Peyer's patch (tissue), 4 donors: ENCODE measurements at regions not wholly inside any gene's neighbourhood (a gene's known extent, or its start where the extent isn't known, plus 50 kb on each side); places are given as distances from the start of the nearest gene placed in this dataset.

Experiments
- DNase-seq, 3 donors: peaks; one replicate each; pipeline ENCODE4 v3.0.0-alpha.2; 2017 to 2019
- H3K27ac ChIP-seq, 4 donors: fragments of 200-600 bp; sonication (generic); one replicate each; pipeline ENCODE4 v1.5.1; 2016 to 2019
- H3K27me3 ChIP-seq, 2 donors: fragments of 200-600 bp; sonication (generic); one replicate each; pipeline ENCODE4 v1.5.1; 2019
- H3K36me3 ChIP-seq, 3 donors: fragments of 200-600 bp; sonication (generic); one replicate each; pipeline ENCODE4 v1.5.1; 2016 to 2019
- H3K4me1 ChIP-seq, 4 donors: fragments of 200-600 bp; sonication (generic); one replicate each; pipeline ENCODE4 v1.5.1; 2016 to 2019
- H3K4me3 ChIP-seq, 4 donors: fragments of 200-600 bp; sonication (generic); 1 replicate in 3 of 4; 2 replicates in 1 of 4; pipeline ENCODE4 v1.5.1; 2016 to 2019; ENCODE audit warnings: mild to moderate bottlenecking in 1 of 4
- H3K9me3 ChIP-seq, 4 donors: fragments of 200-600 bp; sonication (generic); one replicate each; pipeline ENCODE4 v1.5.1; 2016 to 2019; ENCODE audit warnings: mild to moderate bottlenecking in 1 of 4
- CTCF ChIP-seq, 6 experiments: fragments of 450-650 bp in 4 of 6; fragments of 200-600 bp in 2 of 6; sonication (generic) in 1 of 6; IDR thresholded peaks; one replicate each; pipeline ENCODE4 v1.5.1; 2017 to 2019; ENCODE audit warnings: antibody characterized with exemption in 6 of 6, mild to moderate bottlenecking in 3 of 6, moderate library complexity in 1 of 6
- POLR2A ChIP-seq, 2 donors: fragments of 450-650 bp; IDR thresholded peaks; one replicate each; pipeline ENCODE4 v1.5.1; 2017; ENCODE audit warnings: antibody characterized with exemption in 2 of 2, mild to moderate bottlenecking in 2 of 2, moderate library complexity in 2 of 2

- H3K36me3 ChIP-seq, result no peaks in the 10 kb centered on the region
- H3K4me3 ChIP-seq, result no peak overlapping the region
- H3K9me3 ChIP-seq, result no peaks in the 10 kb centered on the region
- no peak for DNase-seq
- TF ChIP-seq CTCF (IDR thresholded peaks at IDR 0.05) (no peak), POLR2A (IDR thresholded peaks at IDR 0.05) (no peak)
- H3K27me3 ChIP-seq, result no peaks in the 10 kb centered on the region
- no peaks in the 10 kb centered on the region for H3K4me1 ChIP-seq
- H3K27ac ChIP-seq, result no peak overlapping the region
Measured at GRCh38 chr3:141669434-141669833, 68.7 kb upstream of the RNF7 start.

- Histone ChIP-seq H3K9me3 (no peaks in the 10 kb centered on the region), H3K4me1 (no peaks in the 10 kb centered on the region), H3K4me3 (no peak overlapping the region), H3K36me3 (no peaks in the 10 kb centered on the region), H3K27ac (no peak overlapping the region), H3K27me3 (no peaks in the 10 kb centered on the region)
- TF ChIP-seq CTCF (IDR thresholded peaks at IDR 0.05) (no peak), POLR2A (IDR thresholded peaks at IDR 0.05) (no peak)
- DNase-seq, result no peak
Measured at GRCh38 chr3:141677701-141678100, 60.4 kb upstream of the RNF7 start.

- Histone ChIP-seq H3K27ac (no peak overlapping the region), H3K27me3 (no peaks in the 10 kb centered on the region)
- no peak for DNase-seq
Measured at GRCh38 chr3:141680620-141681389, 57.3 kb upstream of the RNF7 start.

GRCh38 chr3:141681390-141681780 lies 56.7 kb upstream of the RNF7 start:
- DNase-seq, result no peak
- no peaks in the 10 kb centered on the region for H3K9me3 ChIP-seq
- H3K27me3 ChIP-seq, result no peaks in the 10 kb centered on the region
- no peak overlapping the region for H3K4me3 ChIP-seq
- no peak overlapping the region for H3K27ac ChIP-seq
- H3K4me1 ChIP-seq, result no peaks in the 10 kb centered on the region
- no peak for TF ChIP-seq CTCF (IDR thresholded peaks at IDR 0.05)
- TF ChIP-seq POLR2A (IDR thresholded peaks at IDR 0.05), result no peak
- H3K36me3 ChIP-seq, result no peaks in the 10 kb centered on the region

More at GRCh38 chr3:141680620-141681389, 57.3 kb upstream of the RNF7 start:
- Histone ChIP-seq H3K36me3 (no peaks in the 10 kb centered on the region), H3K4me3 (no peak overlapping the region), H3K4me1 (no peaks in the 10 kb centered on the region), H3K9me3 (no peaks in the 10 kb centered on the region)
- no peak for TF ChIP-seq CTCF (IDR thresholded peaks at IDR 0.05)
- TF ChIP-seq POLR2A (IDR thresholded peaks at IDR 0.05), result no peak

- no peaks in the 10 kb centered on the region for H3K36me3 ChIP-seq
- no peaks in the 10 kb centered on the region for H3K4me1 ChIP-seq
- no peaks in the 10 kb centered on the region for H3K9me3 ChIP-seq
- no peak overlapping the region for H3K4me3 ChIP-seq
- TF ChIP-seq POLR2A (IDR thresholded peaks at IDR 0.05), result no peak
- no peak for TF ChIP-seq CTCF (IDR thresholded peaks at IDR 0.05)
- no peak overlapping the region for H3K27ac ChIP-seq
- no peak for DNase-seq
- no peaks in the 10 kb centered on the region for H3K27me3 ChIP-seq
Measured at GRCh38 chr3:141682007-141682406, 56.1 kb upstream of the RNF7 start.
